ENCODE measurements at regions not wholly inside any gene's neighbourhood (a gene's known extent, or its start where the extent isn't known, plus 50 kb on each side); places are given as distances from the start of the nearest gene placed in this dataset.
"Not testable (repeated sequence)": the region's sequence is repeated elsewhere in the genome, so short reads cannot be mapped to it uniquely, and the experiment has no call there.

GRCh38 chr13:81377921-81378320, 1037.0 kb upstream of the SPRY2 start:
- Histone ChIP-seq H3K36me3 (ENCODE audit: control insufficient read depth, insufficient read depth, low read length) (no peaks in the 10 kb centered on the region), H3K27me3 (ENCODE audit: control insufficient read depth, insufficient read depth, low read length) (no peaks in the 10 kb centered on the region), H3K4me3 (ENCODE audit: low read depth, low read length) (no peak overlapping the region)
- TF ChIP-seq CTCF (IDR thresholded peaks at IDR 0.05; ENCODE audit: insufficient read depth, low read length, poor library complexity, severe bottlenecking), result no peak
- peak; percentile 2 for DNase-seq (ENCODE audit: low read depth)

GRCh38 chr13:81375709-81376108, 1034.8 kb upstream of the SPRY2 start:
- no peak for TF ChIP-seq CTCF (IDR thresholded peaks at IDR 0.05; ENCODE audit: insufficient read depth, low read length, poor library complexity, severe bottlenecking)
- Histone ChIP-seq H3K36me3 (ENCODE audit: control insufficient read depth, insufficient read depth, low read length) (no peaks in the 10 kb centered on the region), H3K4me3 (ENCODE audit: low read depth, low read length) (no peak overlapping the region), H3K27me3 (ENCODE audit: control insufficient read depth, insufficient read depth, low read length) (no peaks in the 10 kb centered on the region)
- no peak for DNase-seq (ENCODE audit: low read depth)

- not testable (repeated sequence) for H3K27me3 ChIP-seq (ENCODE audit: control insufficient read depth, insufficient read depth, low read length); H3K36me3 ChIP-seq (ENCODE audit: control insufficient read depth, insufficient read depth, low read length); H3K4me3 ChIP-seq (ENCODE audit: low read depth, low read length)
- DNase-seq (ENCODE audit: low read depth), result peak; percentile 4
Observed at GRCh38 chr13:81362711-81363110, 1021.8 kb upstream of the SPRY2 start.

- Histone ChIP-seq H3K27me3 (ENCODE audit: control insufficient read depth, insufficient read depth, low read length) (no peaks in the 10 kb centered on the region), H3K36me3 (ENCODE audit: control insufficient read depth, insufficient read depth, low read length) (no peaks in the 10 kb centered on the region), H3K4me3 (ENCODE audit: low read depth, low read length) (no peak overlapping the region)
- DNase-seq (ENCODE audit: low read depth), result no peak
- TF ChIP-seq CTCF (IDR thresholded peaks at IDR 0.05; ENCODE audit: insufficient read depth, low read length, poor library complexity, severe bottlenecking), result no peak
Observed at GRCh38 chr13:81350056-81350455, 1009.1 kb upstream of the SPRY2 start.

- DNase-seq (ENCODE audit: low read depth); H3K36me3 ChIP-seq (ENCODE audit: control insufficient read depth, insufficient read depth, low read length): not testable (repeated sequence)
Observed at GRCh38 chr13:81340118-81341069, 999.5 kb upstream of the SPRY2 start.

GRCh38 chr13:81339666-81340065, 998.7 kb upstream of the SPRY2 start:
- H3K36me3 ChIP-seq (ENCODE audit: control insufficient read depth, insufficient read depth, low read length); H3K4me3 ChIP-seq (ENCODE audit: low read depth, low read length); DNase-seq (ENCODE audit: low read depth); H3K27me3 ChIP-seq (ENCODE audit: control insufficient read depth, insufficient read depth, low read length): not testable (repeated sequence)

More at GRCh38 chr13:81340118-81341069, 999.5 kb upstream of the SPRY2 start:
- not testable (repeated sequence) for H3K4me3 ChIP-seq (ENCODE audit: low read depth, low read length); H3K27me3 ChIP-seq (ENCODE audit: control insufficient read depth, insufficient read depth, low read length)

GRCh38 chr13:81334481-81334880, 993.6 kb upstream of the SPRY2 start:
- Histone ChIP-seq H3K36me3 (ENCODE audit: control insufficient read depth, insufficient read depth, low read length) (no peaks in the 10 kb centered on the region), H3K27me3 (ENCODE audit: control insufficient read depth, insufficient read depth, low read length) (no peaks in the 10 kb centered on the region), H3K4me3 (ENCODE audit: low read depth, low read length) (no peak overlapping the region)
- DNase-seq (ENCODE audit: low read depth), result no peak
- no peak for TF ChIP-seq CTCF (IDR thresholded peaks at IDR 0.05; ENCODE audit: insufficient read depth, low read length, poor library complexity, severe bottlenecking)
